HUES48 (cell line): ENCODE measurements at regions not wholly inside any gene's neighbourhood (a gene's known extent, or its start where the extent isn't known, plus 50 kb on each side); places are given as distances from the start of the nearest gene placed in this dataset.
"Not testable (repeated sequence)": the region's sequence is repeated elsewhere in the genome, so short reads cannot be mapped to it uniquely, and the experiment has no call there.

Experiments
- H3K27ac ChIP-seq: one replicate; pipeline ENCODE4 v1.7.0; 2013; ENCODE audit warnings: low read depth, low read length, inconsistent platforms
- H3K27me3 ChIP-seq: 2 replicates; pipeline ENCODE4 v1.6.1; 2013; ENCODE audit warnings: mild to moderate bottlenecking, low read length; ENCODE audit not compliant: control insufficient read depth, insufficient read depth
- H3K36me3 ChIP-seq: 2 replicates; pipeline ENCODE4 v1.6.1; 2013; ENCODE audit warnings: low read length; ENCODE audit not compliant: control insufficient read depth, insufficient read depth
- H3K4me1 ChIP-seq: 2 replicates; pipeline ENCODE4 v1.6.1; 2013; ENCODE audit warnings: mild to moderate bottlenecking, low read length; ENCODE audit not compliant: control insufficient read depth, insufficient read depth
- H3K4me3 ChIP-seq: 2 replicates; pipeline ENCODE4 v1.5.1; 2013; ENCODE audit warnings: mild to moderate bottlenecking, low read depth, low read length
- H3K9ac ChIP-seq: 2 replicates; pipeline ENCODE4 v1.6.1; 2013; ENCODE audit warnings: mild to moderate bottlenecking, low read depth, low read length, moderate library complexity
- H3K9me3 ChIP-seq: 2 replicates; pipeline ENCODE4 v1.6.1; 2013; ENCODE audit warnings: low read length; ENCODE audit not compliant: control insufficient read depth, insufficient read depth

GRCh38 chr7:136293272-136293671 lies 316.1 kb upstream of the MTPN start:
- Histone ChIP-seq H3K4me1 (peaks cover 5% of the 10 kb centered on the region; the same call in 1 of the 2 replicates), H3K27me3 (no peaks in the 10 kb centered on the region), H3K9me3 (no peaks in the 10 kb centered on the region), H3K9ac (no peak overlapping the region), H3K27ac (no peak overlapping the region), H3K4me3 (no peak overlapping the region), H3K36me3 (no peaks in the 10 kb centered on the region)

- Histone ChIP-seq H3K36me3 (no peaks in the 10 kb centered on the region), H3K4me1 (peaks cover 5% of the 10 kb centered on the region; the same call in 1 of the 2 replicates), H3K27me3 (no peaks in the 10 kb centered on the region), H3K9me3 (no peaks in the 10 kb centered on the region), H3K9ac (no peak overlapping the region), H3K27ac (no peak overlapping the region), H3K4me3 (no peak overlapping the region)
Measured at GRCh38 chr7:136292365-136292764, 315.2 kb upstream of the MTPN start.

- H3K27me3 ChIP-seq, result no peaks in the 10 kb centered on the region
- H3K4me3 ChIP-seq, result no peak overlapping the region
- H3K36me3 ChIP-seq, result no peaks in the 10 kb centered on the region
- no peak overlapping the region for H3K9ac ChIP-seq
- no peak overlapping the region for H3K27ac ChIP-seq
- peaks cover 5% of the 10 kb centered on the region; the same call in 1 of the 2 replicates for H3K4me1 ChIP-seq
- no peaks in the 10 kb centered on the region for H3K9me3 ChIP-seq
Measured at GRCh38 chr7:136290351-136290750, 313.2 kb upstream of the MTPN start.

- H3K27ac ChIP-seq, result no peak overlapping the region
- H3K27me3 ChIP-seq, result no peaks in the 10 kb centered on the region
- no peak overlapping the region for H3K4me3 ChIP-seq
- no peaks in the 10 kb centered on the region for H3K9me3 ChIP-seq
- no peak overlapping the region for H3K9ac ChIP-seq
- H3K4me1 ChIP-seq, result no peaks in the 10 kb centered on the region
- no peaks in the 10 kb centered on the region for H3K36me3 ChIP-seq
Measured at GRCh38 chr7:136278057-136278456, 300.9 kb upstream of the MTPN start.

GRCh38 chr7:136275794-136276193 lies 298.6 kb upstream of the MTPN start:
- Histone ChIP-seq H3K9me3 (no peaks in the 10 kb centered on the region), H3K4me3 (no peak overlapping the region), H3K4me1 (no peaks in the 10 kb centered on the region), H3K27ac (no peak overlapping the region), H3K27me3 (no peaks in the 10 kb centered on the region), H3K36me3 (no peaks in the 10 kb centered on the region), H3K9ac (no peak overlapping the region)

GRCh38 chr7:136274636-136275345 lies 297.6 kb upstream of the MTPN start:
- H3K4me1 ChIP-seq, result no peaks in the 10 kb centered on the region

GRCh38 chr7:136272934-136273333 lies 295.8 kb upstream of the MTPN start:
- Histone ChIP-seq H3K9me3 (no peaks in the 10 kb centered on the region), H3K36me3 (no peaks in the 10 kb centered on the region), H3K4me1 (no peaks in the 10 kb centered on the region), H3K27ac (no peak overlapping the region), H3K27me3 (no peaks in the 10 kb centered on the region), H3K9ac (no peak overlapping the region), H3K4me3 (no peak overlapping the region)

More at GRCh38 chr7:136274636-136275345, 297.6 kb upstream of the MTPN start:
- Histone ChIP-seq H3K9ac (no peak overlapping the region), H3K27ac (no peak overlapping the region), H3K9me3 (no peaks in the 10 kb centered on the region), H3K36me3 (no peaks in the 10 kb centered on the region), H3K27me3 (no peaks in the 10 kb centered on the region), H3K4me3 (no peak overlapping the region)

GRCh38 chr7:136267822-136268221 lies 290.7 kb upstream of the MTPN start:
- Histone ChIP-seq H3K27ac (no peak overlapping the region), H3K27me3 (no peaks in the 10 kb centered on the region), H3K9ac (no peak overlapping the region), H3K4me3 (no peak overlapping the region), H3K36me3 (no peaks in the 10 kb centered on the region), H3K4me1 (no peaks in the 10 kb centered on the region), H3K9me3 (peaks cover 26% of the 10 kb centered on the region)

- Histone ChIP-seq H3K4me3 (no peak overlapping the region), H3K4me1 (no peaks in the 10 kb centered on the region), H3K27me3 (no peaks in the 10 kb centered on the region), H3K27ac (no peak overlapping the region), H3K9me3 (peaks cover 30% of the 10 kb centered on the region), H3K36me3 (no peaks in the 10 kb centered on the region), H3K9ac (no peak overlapping the region)
Measured at GRCh38 chr7:136266457-136266856, 289.3 kb upstream of the MTPN start.

GRCh38 chr7:136264304-136264703 lies 287.1 kb upstream of the MTPN start:
- H3K9me3 ChIP-seq, result peaks cover 48% of the 10 kb centered on the region
- H3K36me3 ChIP-seq, H3K27ac ChIP-seq, H3K4me3 ChIP-seq, H3K27me3 ChIP-seq, H3K9ac ChIP-seq, H3K4me1 ChIP-seq: not testable (repeated sequence)

GRCh38 chr7:136263112-136263860 lies 286.1 kb upstream of the MTPN start:
- H3K9ac ChIP-seq, H3K4me1 ChIP-seq, H3K27ac ChIP-seq, H3K36me3 ChIP-seq, H3K4me3 ChIP-seq, H3K27me3 ChIP-seq: not testable (repeated sequence)
- peaks cover 48% of the 10 kb centered on the region for H3K9me3 ChIP-seq
